Heart left ventricle (tissue), 16 donors: ENCODE measurements at regions not wholly inside any gene's neighbourhood (a gene's known extent, or its start where the extent isn't known, plus 50 kb on each side); places are given as distances from the start of the nearest gene placed in this dataset.

Source experiments
- ATAC-seq, 4 donors: fragments of 200-7000 bp; cut with Tn5 transposase; one replicate each; pipeline ENCODE4 v1.9.1; 2020 to 2022; ENCODE audit warnings: moderate library complexity in 4 of 4, mild to moderate bottlenecking in 3 of 4, moderate number of reproducible peaks in 1 of 4
- DNase-seq, 5 donors: peaks; one replicate each; pipeline ENCODE4 v3.0.0-alpha.2; 2020
- H3K27ac ChIP-seq, 12 donors: fragments of 200-600 bp; sonication (generic) in 4 of 12; one replicate each; pipeline versions ENCODE4 v1.5.0 to v1.8.0; 2016 to 2022; ENCODE audit warnings: mild to moderate bottlenecking in 2 of 12
- H3K27me3 ChIP-seq, 9 donors: fragments of 200-600 bp; sonication (generic) in 2 of 9; one replicate each; pipeline versions ENCODE4 v1.5.1 to v1.8.0; 2016 to 2022; ENCODE audit warnings: mild to moderate bottlenecking in 3 of 9
- H3K36me3 ChIP-seq, 9 donors: fragments of 200-600 bp; sonication (generic) in 2 of 9; one replicate each; pipeline versions ENCODE4 v1.5.0 to v1.8.0; 2018 to 2022; ENCODE audit warnings: mild to moderate bottlenecking in 2 of 9
- H3K4me1 ChIP-seq, 12 donors: fragments of 200-600 bp; sonication (generic) in 4 of 12; one replicate each; pipeline versions ENCODE4 v1.5.0 to v1.8.0; 2016 to 2022; ENCODE audit warnings: mild to moderate bottlenecking in 3 of 12
- H3K4me3 ChIP-seq, 12 donors: fragments of 200-600 bp; sonication (generic) in 4 of 12; one replicate each; pipeline versions ENCODE4 v1.5.0 to v1.8.0; 2017 to 2022; ENCODE audit warnings: mild to moderate bottlenecking in 9 of 12, moderate library complexity in 4 of 12
- H3K9me3 ChIP-seq, 12 donors: fragments of 200-600 bp; sonication (generic) in 4 of 12; one replicate each; pipeline versions ENCODE4 v1.5.0 to v1.8.0; 2016 to 2022; ENCODE audit warnings: mild to moderate bottlenecking in 1 of 12
- CTCF ChIP-seq, 12 donors: fragments of 200-600 bp; sonication (generic) in 4 of 12; IDR thresholded peaks; one replicate each; pipeline versions ENCODE4 v1.5.0 to v1.8.0; 2018 to 2022; ENCODE audit warnings: antibody characterized with exemption in 12 of 12, mild to moderate bottlenecking in 5 of 12
- POLR2A ChIP-seq, 2 donors: fragments of 450-650 bp; IDR thresholded peaks; one replicate each; pipeline ENCODE4 v1.6.1; 2017; ENCODE audit warnings: antibody characterized with exemption in 2 of 2, mild to moderate bottlenecking in 2 of 2, moderate library complexity in 2 of 2
- WGBS, 4 donors: extraction: QIAGEN DNeasy Blood & Tissue Kit in 2 of 4; methylation state at CpG; one replicate each; pipeline versions ENCODE4 v1.1.5 to v1.1.7; 2013 to 2018; 5-methylcytosine and 5-hydroxymethylcytosine counted together
- intact Hi-C, 10 donors: fragments of 100-400 bp; cut with DNase I; formaldehyde crosslinking; loops; one replicate each; pipeline versions ENCODE4 v1.11.1 to v1.14.2; 2022
- donor health status: ischemic (EF 13 %, LVEDD 7.1; RV severe dilation, severe dysfunction).
- donor health status: healthy with polysubstance abuse.
- donor health status: DM: no; HTN: yes; CAD: no.
- donor health status: DM: no; HTN: no; CAD: no.
- donor health status: ischemic (EF 25% LVEDD 6.9; RV normal size, moderate dysfunction).
- donor health status: ischemic (EF 25% LVEDD 5.7; RV mildly dilated, moderate dysfunction).
- donor health status: healthy.
- donor health status: DM: yes; HTN: yes; CAD: no.
- donor health status: ischemic (EF 35%, LVEDD 5.7; RV mildly dilated, moderate dysfunction).
- donor health status: nonischemic (EF 11% LVEDD 7.7; RV severe dilation, severe dysfunction).
- donor health status: DM: yes; HTN: yes; CAD: no.
- donor health status: PGD.
- donor health status: ischemic (EF 29% LVEDD 5.4; RV normal size, mild dysfunction).
- donor health status: nonischemic (EF 23%, LVEDD 6.1; RV moderate dilation, normal function).

GRCh38 chr3:167892205-167892604 is 156.7 kb downstream of the SERPINI1 start:
- DNase-seq = no peak
- TF ChIP-seq POLR2A (IDR thresholded peaks at IDR 0.05) = no peak
- no peak for TF ChIP-seq CTCF (IDR thresholded peaks at IDR 0.05)
- no peak for ATAC-seq
- WGBS, 4 donors = 73 to 85% (median 80%) methylated on average over 4 of the region's 4 CpGs
- intact Hi-C loops = no loop called here
- H3K4me3 ChIP-seq = no peak overlapping the region
- no peaks in the 10 kb centered on the region for H3K4me1 ChIP-seq
- no peak overlapping the region for H3K27ac ChIP-seq
- H3K27me3 ChIP-seq = no peaks in the 10 kb centered on the region
- H3K36me3 ChIP-seq = peaks cover 0 to 36% (median 0%) of the 10 kb centered on the region in 9 donors
- H3K9me3 ChIP-seq = no peaks in the 10 kb centered on the region

GRCh38 chr3:167887096-167887495 is 151.6 kb downstream of the SERPINI1 start:
- peaks cover 0 to 3% (median 0%) of the 10 kb centered on the region in 12 donors for H3K4me1 ChIP-seq
- DNase-seq (no peak), ATAC-seq (no peak)
- WGBS, 4 donors = 50 to 68% (median 59%) methylated on average over 1 of the region's 1 CpG
- no peak overlapping the region for H3K27ac ChIP-seq
- no peak for TF ChIP-seq CTCF (IDR thresholded peaks at IDR 0.05)
- no peaks in the 10 kb centered on the region for H3K27me3 ChIP-seq
- intact Hi-C loops = loop anchor here in 3 of 10 donors (10.0 kb wide), 3 partner anchors 142 to 502 kb away; partner anchors contain the start of gene ZBBX (in 1 of the 3)
- H3K36me3 ChIP-seq = peaks cover 0 to 48% (median 0%) of the 10 kb centered on the region in 9 donors
- H3K4me3 ChIP-seq = no peak overlapping the region
- no peaks in the 10 kb centered on the region for H3K9me3 ChIP-seq

DNA sequence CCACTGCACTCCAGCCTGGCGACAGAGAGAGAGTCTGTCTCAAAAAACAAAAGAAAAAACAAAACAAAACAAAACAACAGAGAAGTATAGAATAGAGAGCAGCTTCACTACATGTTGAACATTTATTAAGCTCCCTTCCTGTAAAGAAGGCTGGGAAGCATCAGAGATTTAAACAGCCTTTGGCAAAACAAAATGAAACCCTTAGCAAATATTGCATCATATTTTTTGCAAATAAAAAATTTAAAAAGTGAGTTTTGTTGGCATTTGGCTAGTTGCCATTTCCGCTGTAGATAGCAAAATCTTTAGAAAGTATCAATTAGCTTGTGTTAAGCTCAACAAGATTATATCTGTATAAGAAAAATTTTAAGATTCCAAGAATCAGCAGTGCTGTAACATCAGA is 151.2 kb downstream of the SERPINI1 start:
- WGBS, 4 donors = 82 to 92% (median 90%) methylated on average over 2 of the region's 2 CpGs
- Histone ChIP-seq H3K27me3 (no peaks in the 10 kb centered on the region), H3K27ac (no peak overlapping the region), H3K9me3 (no peaks in the 10 kb centered on the region), H3K36me3 (peaks cover 0 to 48% (median 0%) of the 10 kb centered on the region in 9 donors), H3K4me1 (peaks cover 0 to 7% (median 3%) of the 10 kb centered on the region in 12 donors), H3K4me3 (no peak overlapping the region)
- intact Hi-C loops = loop anchor here in 3 of 10 donors (10.0 kb wide), 3 partner anchors 142 to 502 kb away; partner anchors contain the start of gene ZBBX (in 1 of the 3)
- TF ChIP-seq POLR2A (IDR thresholded peaks at IDR 0.05) (no peak), CTCF (IDR thresholded peaks at IDR 0.05) (no peak)
- DNase-seq (no peak), ATAC-seq (no peak)

GRCh38 chr3:167885277-167885676 is 149.8 kb downstream of the SERPINI1 start:
- Histone ChIP-seq H3K9me3 (no peaks in the 10 kb centered on the region), H3K27ac (no peak overlapping the region), H3K4me1 (peaks cover 0 to 14% (median 8%) of the 10 kb centered on the region in 12 donors), H3K36me3 (peaks cover 0 to 43% (median 0%) of the 10 kb centered on the region in 9 donors), H3K4me3 (no peak overlapping the region), H3K27me3 (no peaks in the 10 kb centered on the region)
- no peak for ATAC-seq
- WGBS, 4 donors = 83 to 93% (median 87%) methylated on average over 1 of the region's 1 CpG
- no peak for TF ChIP-seq POLR2A (IDR thresholded peaks at IDR 0.05)
- TF ChIP-seq CTCF (IDR thresholded peaks at IDR 0.05) = no peak
- DNase-seq = no peak
- intact Hi-C loops = loop anchor here in 3 of 10 donors (10.0 kb wide), 3 partner anchors 140 to 500 kb away; partner anchors contain the start of gene ZBBX (in 1 of the 3)
